K562 (cell line): ENCODE measurements at regions not wholly inside any gene's neighbourhood (a gene's known extent, or its start where the extent isn't known, plus 50 kb on each side); places are given as distances from the start of the nearest gene placed in this dataset.

Experiments
- ATAC-seq: fragments of 200-7000 bp; cut with Tn5 transposase; 3 replicates; pipeline ENCODE4 v1.9.1; 2020; ENCODE audit warnings: moderate library complexity
- BruUV-seq: library from RNA; stranded (reverse); fragments of 400-500 nt; replicated peaks from 2 replicates; lab custom pipeline; 2021; lab: Mats Ljungman, UMichigan
- CTCF ChIA-PET: fragments of 300-600 bp; formaldehyde crosslinking; extraction: SDS; loops from one replicate; lab custom pipeline; 2021; ENCODE audit warnings: low intra/inter-chr PET ratio; lab: Yijun Ruan, JAX
- POLR2A ChIA-PET: fragments of 300-600, 350-650 bp; sonication (Branson Sonifier 250); formaldehyde crosslinking; extraction: SDS; loops from one replicate; lab custom pipeline; 2021; ENCODE audit warnings: antibody characterized with exemption, inconsistent platforms; lab: Yijun Ruan, JAX
- DNase-seq, 4 experiments: peaks; one replicate each; pipeline versions ENCODE4 v3.0.0 to v3.0.0-alpha.2; 2011 to 2018; ENCODE audit warnings: low spot score in 3 of 4, mixed read lengths in 3 of 4; ENCODE audit errors: extremely low read depth in 1 of 4
- FAIRE-seq: peaks from 2 replicates; lab custom pipeline; 2011; peaks lifted over from hg19 to GRCh38; lab: Jason Lieb, UNC
- H2AFZ ChIP-seq: 2 replicates; pipeline ENCODE4 v1.6.0; 2011; ENCODE audit warnings: low read depth, low read length, control low read depth, inconsistent platforms
- H3K27ac ChIP-seq: fragments of 200-600 bp; 3 replicates; pipeline ENCODE4 v1.8.0; 2011; ENCODE audit warnings: low read depth, mild to moderate bottlenecking, control low read depth, inconsistent platforms, low read length, moderate library complexity, mixed read lengths; ENCODE audit errors: extremely low read depth
- H3K27me3 ChIP-seq, 2 experiments: fragments of 300-600 bp in 1 of 2; 2 replicates in 1 of 2; 3 replicates in 1 of 2; pipeline versions ENCODE4 v1.6.0 to v1.8.0; 2011; ENCODE audit warnings: inconsistent platforms in 2 of 2, low read length in 2 of 2, mild to moderate bottlenecking in 1 of 2, mixed read lengths in 1 of 2, moderate library complexity in 1 of 2; ENCODE audit not compliant: control insufficient read depth in 2 of 2, insufficient read depth in 2 of 2
- H3K36me3 ChIP-seq: fragments of 300-600 bp; 3 replicates; pipeline ENCODE4 v1.8.0; 2011; ENCODE audit warnings: mild to moderate bottlenecking, low read length, inconsistent platforms; ENCODE audit not compliant: control insufficient read depth, insufficient read depth
- H3K4me1 ChIP-seq, 2 experiments: fragments of 200-600 bp in 1 of 2; replicated peaks in 1 of 2; 2 replicates in 1 of 2; 3 replicates in 1 of 2; pipeline versions ENCODE4 v1.5.1 to v1.8.0; 2011; ENCODE audit warnings: inconsistent platforms in 2 of 2, low read length in 2 of 2, mild to moderate bottlenecking in 1 of 2, mixed read lengths in 1 of 2, moderate library complexity in 1 of 2; ENCODE audit not compliant: control insufficient read depth in 2 of 2, insufficient read depth in 2 of 2
- H3K4me2 ChIP-seq: 2 replicates; pipeline ENCODE4 v1.6.1; 2011; ENCODE audit warnings: low read length, control low read depth, inconsistent platforms, mixed read lengths; ENCODE audit not compliant: insufficient read depth
- H3K4me3 ChIP-seq: fragments of 200-600 bp; sonication (generic), shearing (Covaris generic); 2 replicates; pipeline ENCODE4 v1.5.1; 2016; ENCODE audit warnings: control low read depth, inconsistent platforms
- H3K79me2 ChIP-seq: fragments of 200-600 bp; 3 replicates; pipeline ENCODE4 v1.8.0; 2011; ENCODE audit warnings: low read length, inconsistent platforms; ENCODE audit not compliant: control insufficient read depth, insufficient read depth
- H3K9ac ChIP-seq, 2 experiments: 2 replicates each; pipeline versions ENCODE4 v1.6.0 to v1.6.1; 2011; ENCODE audit warnings: low read depth in 2 of 2, low read length in 2 of 2, control low read depth in 1 of 2, inconsistent platforms in 1 of 2, mild to moderate bottlenecking in 1 of 2, mixed read lengths in 1 of 2; ENCODE audit not compliant: insufficient read depth in 1 of 2
- H3K9me1 ChIP-seq: one replicate; pipeline ENCODE4 v1.6.0; 2011; ENCODE audit warnings: inconsistent platforms, mild to moderate bottlenecking, low read length, moderate library complexity; ENCODE audit not compliant: control insufficient read depth, insufficient read depth
- H3K9me3 ChIP-seq: replicated peaks from 2 replicates; pipeline ENCODE4 v1.5.1; 2011; ENCODE audit warnings: low read depth, low read length, inconsistent platforms; ENCODE audit not compliant: control insufficient read depth, insufficient read depth
- H4K20me1 ChIP-seq: replicated peaks from 2 replicates; pipeline ENCODE4 v1.6.1; 2011; ENCODE audit warnings: low read length, inconsistent platforms, mixed read lengths; ENCODE audit not compliant: control insufficient read depth, insufficient read depth
- BCOR ChIP-seq: fragments of 450-650 bp; IDR thresholded peaks from 2 replicates; pipeline ENCODE4 v1.6.1; 2016
- CBFA2T2 ChIP-seq: fragments of 450-650 bp; conservative IDR thresholded peaks from 2 replicates; pipeline ENCODE4 v1.6.1; 2017; ENCODE audit warnings: mild to moderate bottlenecking
- CBX8 ChIP-seq: fragments of 200-600 bp; sonication (generic); IDR thresholded peaks from 2 replicates; pipeline ENCODE4 v1.6.1; 2012; ENCODE audit warnings: borderline replicate concordance, mixed run types, low read depth, mild to moderate bottlenecking, moderate library complexity, mixed read lengths, low read length, control low read depth, inconsistent platforms; ENCODE audit not compliant: poor library complexity, severe bottlenecking; ENCODE audit errors: extremely low read depth
- CREM ChIP-seq: IDR thresholded peaks from 2 replicates; pipeline ENCODE4 v1.6.1; 2014; ENCODE audit warnings: antibody characterized with exemption, low read depth
- FUS ChIP-seq: fragments of 200-400 bp; formaldehyde crosslinking; optimal IDR thresholded peaks from 2 replicates; pipeline ENCODE3; 2017; ENCODE audit warnings: low read depth, low read length
- GATAD2B ChIP-seq: fragments of 450-650 bp; IDR thresholded peaks from 2 replicates; pipeline ENCODE4 v1.6.1; 2017; ENCODE audit warnings: mild to moderate bottlenecking, borderline replicate concordance
- MECOM ChIP-seq: fragments of 250-450 bp; sonication (Bioruptor Pico); IDR thresholded peaks from 2 replicates; pipeline ENCODE4 v1.8.0; 2022; ENCODE audit warnings: inconsistent platforms
- NCOA1 ChIP-seq: fragments of 450-650 bp; IDR thresholded peaks from 2 replicates; pipeline ENCODE4 v1.6.1; 2016; ENCODE audit warnings: low read depth
- POLR2AphosphoS5 ChIP-seq: IDR thresholded peaks from 2 replicates; pipeline ENCODE4 v1.6.1; 2011; ENCODE audit warnings: mild to moderate bottlenecking, low read depth, low read length, moderate library complexity; ENCODE audit not compliant: control insufficient read depth, insufficient read depth
- SRSF3 ChIP-seq: fragments of 200-400 bp; formaldehyde crosslinking; IDR thresholded peaks from 2 replicates; pipeline ENCODE4 v1.6.1; 2016; ENCODE audit warnings: mild to moderate bottlenecking, low read length, moderate library complexity; ENCODE audit not compliant: insufficient read depth
- ZBTB49 ChIP-seq: sonication (generic); formaldehyde crosslinking; IDR thresholded peaks from 2 replicates; pipeline ENCODE4 v1.8.0; 2022; ENCODE audit warnings: missing genetic modification reagents, mild to moderate bottlenecking, borderline replicate concordance
- ZNF165 ChIP-seq: fragments of 250-450 bp; sonication (Bioruptor Pico); IDR thresholded peaks from 2 replicates; pipeline ENCODE4 v1.4.0; 2020; ENCODE audit warnings: borderline replicate concordance
- ZNF507 ChIP-seq: conservative IDR thresholded peaks from 2 replicates; pipeline ENCODE4 v1.6.1; 2017; ENCODE audit warnings: missing genetic modification characterization, missing compliant biosample characterization
- WGBS: fragments of 100-300 bp; shearing (Covaris generic); methylation state at CpG from one replicate; pipeline ENCODE4 v1.1.6; 2016; ENCODE audit warnings: low coverage, mixed read lengths; ENCODE audit not compliant: insufficient coverage; ENCODE audit errors: missing lambda C conversion rate; 5-methylcytosine and 5-hydroxymethylcytosine counted together
- in situ Hi-C: fragments of 300-500 bp; cut with MboI; formaldehyde crosslinking; loops from 4 replicates; pipeline ENCODE4 v1.15.0; 2018; ENCODE audit warnings: inconsistent platforms, mixed read lengths
- intact Hi-C: fragments of 100-400 bp; cut with micrococcal nuclease; formaldehyde crosslinking; loops from 2 replicates; pipeline ENCODE4 v1.14.2; 2022
- TF ChIP-seq, protein P1 (sequence below): sonication (generic); formaldehyde crosslinking; IDR thresholded peaks from 2 replicates; pipeline ENCODE4 v1.4.0; 2020; ENCODE audit warnings: mild to moderate bottlenecking, missing genetic modification reagents
- TF ChIP-seq, protein P2 (sequence below): fragments of 450-650 bp; formaldehyde crosslinking; IDR thresholded peaks from 2 replicates; pipeline ENCODE4 v1.4.0; 2020; ENCODE audit warnings: mild to moderate bottlenecking, mixed read lengths

GRCh38 chr22:48569476-48570233 lies 1258.0 kb downstream of the BRD1 start (continued):
- TF ChIP-seq ZNF165 (no peak), SRSF3 (no peak), CREM (no peak)
- TF ChIP-seq, protein P1, sequence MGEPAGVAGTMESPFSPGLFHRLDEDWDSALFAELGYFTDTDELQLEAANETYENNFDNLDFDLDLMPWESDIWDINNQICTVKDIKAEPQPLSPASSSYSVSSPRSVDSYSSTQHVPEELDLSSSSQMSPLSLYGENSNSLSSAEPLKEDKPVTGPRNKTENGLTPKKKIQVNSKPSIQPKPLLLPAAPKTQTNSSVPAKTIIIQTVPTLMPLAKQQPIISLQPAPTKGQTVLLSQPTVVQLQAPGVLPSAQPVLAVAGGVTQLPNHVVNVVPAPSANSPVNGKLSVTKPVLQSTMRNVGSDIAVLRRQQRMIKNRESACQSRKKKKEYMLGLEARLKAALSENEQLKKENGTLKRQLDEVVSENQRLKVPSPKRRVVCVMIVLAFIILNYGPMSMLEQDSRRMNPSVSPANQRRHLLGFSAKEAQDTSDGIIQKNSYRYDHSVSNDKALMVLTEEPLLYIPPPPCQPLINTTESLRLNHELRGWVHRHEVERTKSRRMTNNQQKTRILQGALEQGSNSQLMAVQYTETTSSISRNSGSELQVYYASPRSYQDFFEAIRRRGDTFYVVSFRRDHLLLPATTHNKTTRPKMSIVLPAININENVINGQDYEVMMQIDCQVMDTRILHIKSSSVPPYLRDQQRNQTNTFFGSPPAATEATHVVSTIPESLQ, result no peak

DNA sequence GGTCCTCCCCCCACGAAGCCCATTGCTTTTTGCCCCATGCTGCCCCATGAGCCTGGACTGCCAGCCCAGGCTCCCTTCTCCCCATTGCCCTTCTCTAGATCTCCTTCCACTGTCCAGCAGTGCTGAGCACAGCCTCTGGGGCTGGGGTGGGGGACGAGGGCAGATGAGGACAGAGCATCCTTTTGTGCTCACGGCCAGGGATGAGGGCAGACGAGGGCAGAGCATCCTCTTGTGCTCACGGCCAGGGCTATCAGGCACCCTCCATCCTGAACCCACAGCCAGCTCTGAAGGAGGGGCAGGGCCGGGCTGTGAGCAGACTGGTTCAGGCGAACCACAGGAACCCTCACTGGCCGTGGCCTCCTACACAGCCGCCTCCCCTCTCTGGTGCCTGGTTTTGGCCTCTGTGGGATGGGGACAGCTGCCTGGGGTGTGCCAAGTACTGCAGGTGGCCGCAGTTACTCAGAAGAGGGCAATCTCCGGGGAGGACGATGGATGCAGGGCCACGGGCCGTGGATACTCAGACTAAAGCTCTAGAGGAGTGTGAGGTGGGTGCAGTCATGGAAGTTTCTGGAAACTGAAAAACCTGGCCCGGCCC lies 1258.8 kb downstream of the BRD1 start:
- H3K9me3 ChIP-seq, result no peaks in the 10 kb centered on the region
- H3K9me1 ChIP-seq, result no peaks in the 10 kb centered on the region
- intact Hi-C loops, result no loop called here
- 0% methylated on average over 6 of the region's 15 CpGs for WGBS
- no peak overlapping the region for H3K27ac ChIP-seq
- H3K4me3 ChIP-seq, result no peak overlapping the region
- H3K9ac ChIP-seq, result no peak overlapping the region
- no peaks in the 10 kb centered on the region for H3K27me3 ChIP-seq
- H4K20me1 ChIP-seq, result no peaks in the 10 kb centered on the region
- H3K4me2 ChIP-seq, result no peak overlapping the region
- no peaks in the 10 kb centered on the region for H3K79me2 ChIP-seq
- ChIA-PET CTCF (no interaction called here), POLR2A (no interaction called here)
- DNase-seq (no peak), FAIRE-seq (no peak), ATAC-seq (no peak)
- no peak overlapping the region for H2AFZ ChIP-seq
- in situ Hi-C loops, result no loop called here
- peaks cover 0 to 6% of the 10 kb centered on the region in 2 experiments; a peak in 2 of 5 replicates for H3K4me1 ChIP-seq
- H3K36me3 ChIP-seq, result no peaks in the 10 kb centered on the region
- BruUV-seq, result no TSS peak
- TF ChIP-seq, protein P2, sequence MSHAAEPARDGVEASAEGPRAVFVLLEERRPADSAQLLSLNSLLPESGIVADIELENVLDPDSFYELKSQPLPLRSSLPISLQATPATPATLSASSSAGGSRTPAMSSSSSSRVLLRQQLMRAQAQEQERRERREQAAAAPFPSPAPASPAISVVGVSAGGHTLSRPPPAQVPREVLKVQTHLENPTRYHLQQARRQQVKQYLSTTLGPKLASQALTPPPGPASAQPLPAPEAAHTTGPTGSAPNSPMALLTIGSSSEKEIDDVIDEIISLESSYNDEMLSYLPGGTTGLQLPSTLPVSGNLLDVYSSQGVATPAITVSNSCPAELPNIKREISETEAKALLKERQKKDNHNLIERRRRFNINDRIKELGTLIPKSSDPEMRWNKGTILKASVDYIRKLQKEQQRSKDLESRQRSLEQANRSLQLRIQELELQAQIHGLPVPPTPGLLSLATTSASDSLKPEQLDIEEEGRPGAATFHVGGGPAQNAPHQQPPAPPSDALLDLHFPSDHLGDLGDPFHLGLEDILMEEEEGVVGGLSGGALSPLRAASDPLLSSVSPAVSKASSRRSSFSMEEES (CRISPR knock-in tag), result no peak
- TF ChIP-seq NCOA1 (no peak), CBX8 (no peak), POLR2AphosphoS5 (no peak), MECOM (CRISPR knock-in tag) (no peak), FUS (no peak), GATAD2B (no peak), CBFA2T2 (no peak), BCOR (no peak), ZBTB49 (CRISPR knock-in tag) (no peak), ZNF507 (tag) (no peak)
